Brain microvascular endothelial cell (primary cell): ENCODE measurements at regions not wholly inside any gene's neighbourhood (a gene's known extent, or its start where the extent isn't known, plus 50 kb on each side); places are given as distances from the start of the nearest gene placed in this dataset.
A peak's percentile ranks its signal among the peaks of the same experiment; 100 is the strongest.

Experiments
- DNase-seq: peaks from one replicate; pipeline ENCODE4 v3.0.0-alpha.2; 2020
- H3K27ac ChIP-seq: fragments of 250-450 bp; sonication (Bioruptor Pico); 2 replicates; pipeline ENCODE4 v1.5.1; 2020; ENCODE audit warnings: mild to moderate bottlenecking, moderate library complexity
- H3K27me3 ChIP-seq: fragments of 250-450 bp; sonication (Bioruptor Pico); replicated peaks from 2 replicates; pipeline ENCODE4 v1.5.1; 2020; ENCODE audit warnings: mild to moderate bottlenecking
- H3K36me3 ChIP-seq: fragments of 250-450 bp; sonication (Bioruptor Pico); replicated peaks from 2 replicates; pipeline ENCODE4 v1.5.1; 2020; ENCODE audit warnings: mild to moderate bottlenecking
- H3K4me3 ChIP-seq: 2 replicates; pipeline ENCODE4 v1.5.1; 2011; ENCODE audit warnings: low read depth, mild to moderate bottlenecking, control low read depth, low read length, moderate library complexity
- CTCF ChIP-seq: IDR thresholded peaks from 2 replicates; pipeline ENCODE4 v1.5.1; 2011; ENCODE audit warnings: low read depth, mild to moderate bottlenecking, moderate library complexity, low read length, control low read depth, inconsistent platforms; ENCODE audit errors: missing control alignments
- in situ Hi-C: cut with HindIII; loops from 2 replicates; pipeline ENCODE4 v1.10.0; 2017; ENCODE audit warnings: low sequenced_read_pairs, low pct_ligation_motif_present

GRCh38 chr16:86249631-86250030, 260.7 kb upstream of the FOXF1 start:
- Histone ChIP-seq H3K27me3 (no peaks in the 10 kb centered on the region), H3K27ac (no peak overlapping the region)
- in situ Hi-C loops: no loop called here

DNA sequence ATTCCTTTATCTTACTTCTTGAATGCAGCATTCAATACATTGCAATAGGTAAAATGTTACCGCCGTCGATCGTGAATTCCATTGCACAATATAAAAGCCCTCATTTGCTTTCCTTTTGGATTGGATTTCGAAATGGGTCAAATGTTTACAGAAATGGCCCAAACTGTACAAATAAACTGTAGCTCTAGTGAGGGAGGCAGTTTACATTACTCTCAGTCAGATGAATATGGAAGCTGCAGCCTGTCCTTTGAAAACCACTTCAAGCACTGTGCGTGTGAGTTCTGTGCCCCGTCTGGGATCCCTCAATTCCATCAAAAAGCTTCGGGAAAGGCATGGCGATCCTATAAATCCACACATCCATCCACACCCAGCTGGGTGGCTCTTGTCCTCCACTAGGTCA, 258.6 kb upstream of the FOXF1 start:
- no peak overlapping the region for H3K27ac ChIP-seq
- TF ChIP-seq CTCF: no peak
- DNase-seq: no peak
- no peaks in the 10 kb centered on the region for H3K27me3 ChIP-seq
- in situ Hi-C loops: no loop called here
- H3K4me3 ChIP-seq: no peak overlapping the region
- no peaks in the 10 kb centered on the region for H3K36me3 ChIP-seq

More at GRCh38 chr16:86249631-86250030, 260.7 kb upstream of the FOXF1 start:
- no peak for TF ChIP-seq CTCF
- H3K36me3 ChIP-seq: no peaks in the 10 kb centered on the region
- no peak overlapping the region for H3K4me3 ChIP-seq
- no peak for DNase-seq

DNA sequence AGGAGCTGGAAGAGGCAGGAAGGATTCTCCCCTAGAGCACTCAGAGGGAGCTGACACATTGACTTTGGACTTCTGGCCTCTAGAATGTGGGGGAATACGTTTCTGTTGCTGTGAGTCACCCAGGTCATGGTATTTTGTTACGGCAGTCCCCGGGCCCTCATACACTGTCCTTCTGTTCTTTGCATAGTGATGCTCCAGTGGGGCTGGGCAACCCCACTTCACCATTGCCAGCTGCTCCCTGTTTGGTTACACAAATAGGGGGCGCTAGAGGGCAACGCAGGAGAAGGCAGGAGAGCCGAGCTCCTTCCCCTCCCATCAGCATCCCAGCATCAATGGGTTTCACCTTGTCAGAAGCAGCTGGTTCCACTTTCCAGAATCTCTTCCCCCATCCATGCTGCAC, 257.7 kb upstream of the FOXF1 start:
- H3K36me3 ChIP-seq: no peaks in the 10 kb centered on the region
- in situ Hi-C loops: no loop called here
- TF ChIP-seq CTCF: peak; percentile 62
- no peaks in the 10 kb centered on the region for H3K27me3 ChIP-seq
- no peak overlapping the region for H3K27ac ChIP-seq
- no peak for DNase-seq
- H3K4me3 ChIP-seq: no peak overlapping the region

DNA sequence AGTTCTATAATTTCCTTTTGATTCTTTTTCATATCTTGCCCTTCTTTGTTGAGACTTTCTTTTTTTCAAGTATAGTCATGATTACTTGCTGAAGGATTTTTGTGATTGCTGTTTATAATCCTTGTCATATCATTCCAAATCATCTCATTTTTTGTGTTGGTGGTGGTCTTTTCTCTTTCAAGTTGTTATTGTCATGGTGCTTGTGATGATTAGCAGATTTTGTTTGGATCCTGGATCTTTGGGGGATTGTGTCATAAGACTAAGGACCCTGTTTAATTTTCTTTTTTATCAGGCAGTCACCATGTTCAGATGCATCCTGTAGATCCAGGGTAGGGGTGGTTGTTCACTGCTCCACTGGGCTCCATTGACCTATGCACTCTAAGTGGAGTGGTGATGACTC, 254.4 kb upstream of the FOXF1 start:
- in situ Hi-C loops: no loop called here
- no peak for DNase-seq
- TF ChIP-seq CTCF: no peak
- no peak overlapping the region for H3K27ac ChIP-seq
- H3K27me3 ChIP-seq: no peaks in the 10 kb centered on the region
- H3K4me3 ChIP-seq: no peak overlapping the region
- H3K36me3 ChIP-seq: no peaks in the 10 kb centered on the region

- H3K27ac ChIP-seq: no peak overlapping the region
- H3K27me3 ChIP-seq: no peaks in the 10 kb centered on the region
- TF ChIP-seq CTCF: no peak
- no peak for DNase-seq
- no peak overlapping the region for H3K4me3 ChIP-seq
- in situ Hi-C loops: no loop called here
- no peaks in the 10 kb centered on the region for H3K36me3 ChIP-seq
Observed at GRCh38 chr16:86256995-86257394, 253.3 kb upstream of the FOXF1 start.

- DNase-seq: no peak
- Histone ChIP-seq H3K36me3 (no peaks in the 10 kb centered on the region), H3K27ac (no peak overlapping the region), H3K27me3 (no peaks in the 10 kb centered on the region), H3K4me3 (no peak overlapping the region)
- in situ Hi-C loops: no loop called here
- no peak for TF ChIP-seq CTCF
Observed at GRCh38 chr16:86257546-86257945, 252.8 kb upstream of the FOXF1 start.
